Thyroid gland (tissue), 4 donors: ENCODE measurements at regions not wholly inside any gene's neighbourhood (a gene's known extent, or its start where the extent isn't known, plus 50 kb on each side); places are given as distances from the start of the nearest gene placed in this dataset.

Experiments used
- DNase-seq, 2 donors: peaks; one replicate each; pipeline ENCODE4 v3.0.0-alpha.2; 2019
- H3K27ac ChIP-seq, 3 donors: fragments of 200-600 bp; sonication (generic); 1 replicate in 2 of 3; 2 replicates in 1 of 3; pipeline ENCODE4 v1.5.1; 2016 to 2019; ENCODE audit warnings: mild to moderate bottlenecking in 1 of 3, moderate library complexity in 1 of 3
- H3K27me3 ChIP-seq: fragments of 200-600 bp; sonication (generic); one replicate; pipeline ENCODE4 v1.5.1; 2019
- H3K36me3 ChIP-seq, 2 donors: fragments of 200-600 bp; sonication (generic); one replicate each; pipeline ENCODE4 v1.5.1; 2016 to 2019
- H3K4me1 ChIP-seq, 2 donors: fragments of 200-600 bp; sonication (generic); one replicate each; pipeline ENCODE4 v1.5.1; 2017 to 2019
- H3K4me3 ChIP-seq, 3 donors: fragments of 200-600 bp; sonication (generic); replicated peaks in 1 of 3; 1 replicate in 2 of 3; 2 replicates in 1 of 3; pipeline ENCODE4 v1.5.1; 2016; ENCODE audit warnings: mild to moderate bottlenecking in 1 of 3
- H3K9me3 ChIP-seq: fragments of 200-600 bp; sonication (generic); one replicate; pipeline ENCODE4 v1.5.1; 2017
- CTCF ChIP-seq, 6 experiments: fragments of 200-600 bp in 3 of 6; fragments of 450-650 bp in 3 of 6; sonication (generic) in 3 of 6; IDR thresholded peaks; one replicate each; pipeline ENCODE4 v1.5.1; 2016 to 2019; ENCODE audit warnings: antibody characterized with exemption in 6 of 6, mild to moderate bottlenecking in 2 of 6, inconsistent platforms in 1 of 6, moderate library complexity in 1 of 6
- POLR2A ChIP-seq, 2 donors: fragments of 450-650 bp; IDR thresholded peaks; one replicate each; pipeline ENCODE4 v1.6.1; 2017; ENCODE audit warnings: antibody characterized with exemption in 2 of 2, mild to moderate bottlenecking in 2 of 2, moderate library complexity in 1 of 2
- WGBS, 2 donors: methylation state at CpG; one replicate each; pipeline ENCODE4 v1.1.5; 2017; 5-methylcytosine and 5-hydroxymethylcytosine counted together
- intact Hi-C: fragments of 100-400 bp; cut with DNase I; formaldehyde crosslinking; loops from one replicate; pipeline ENCODE4 v1.15.1; 2023

GRCh38 chr10:30178356-30178964 is 119.1 kb upstream of the JCAD start:
- DNase-seq = no peak
- intact Hi-C loops = no loop called here
- H3K4me1 ChIP-seq = peaks cover 0 to 5% of the 10 kb centered on the region in 2 donors
- 76 to 78% methylated on average over 8 of the region's 8 CpGs for WGBS, 2 donors
- no peak for TF ChIP-seq CTCF (IDR thresholded peaks at IDR 0.05)
- TF ChIP-seq POLR2A (IDR thresholded peaks at IDR 0.05) = no peak
- H3K9me3 ChIP-seq = no peaks in the 10 kb centered on the region
- no peak overlapping the region for H3K27ac ChIP-seq
- H3K27me3 ChIP-seq = no peaks in the 10 kb centered on the region
- no peaks in the 10 kb centered on the region for H3K36me3 ChIP-seq
- no peak overlapping the region for H3K4me3 ChIP-seq

- H3K36me3 ChIP-seq = no peaks in the 10 kb centered on the region
- no peak overlapping the region for H3K27ac ChIP-seq
- WGBS, 2 donors = 82% methylated on average over 10 of the region's 10 CpGs
- H3K27me3 ChIP-seq = no peaks in the 10 kb centered on the region
- no peak for DNase-seq
- no peaks in the 10 kb centered on the region for H3K4me1 ChIP-seq
- no peaks in the 10 kb centered on the region for H3K9me3 ChIP-seq
- intact Hi-C loops = no loop called here
- TF ChIP-seq CTCF (IDR thresholded peaks at IDR 0.05) = no peak
- no peak for TF ChIP-seq POLR2A (IDR thresholded peaks at IDR 0.05)
- H3K4me3 ChIP-seq = no peak overlapping the region
These were observed 117.6 kb upstream of the JCAD start for GRCh38 chr10:30176776-30177533.

- no peak for DNase-seq
- Histone ChIP-seq H3K36me3 (no peaks in the 10 kb centered on the region), H3K27me3 (no peaks in the 10 kb centered on the region), H3K4me1 (no peaks in the 10 kb centered on the region), H3K4me3 (no peak overlapping the region), H3K9me3 (no peaks in the 10 kb centered on the region), H3K27ac (no peak overlapping the region)
- intact Hi-C loops = no loop called here
- WGBS, 2 donors = 92 to 93% methylated on average over 9 of the region's 9 CpGs
- TF ChIP-seq POLR2A (IDR thresholded peaks at IDR 0.05) (no peak), CTCF (IDR thresholded peaks at IDR 0.05) (no peak)
These were observed 116.8 kb upstream of the JCAD start for GRCh38 chr10:30176182-30176581.

- intact Hi-C loops = no loop called here
These were observed 113.3 kb upstream of the JCAD start for GRCh38 chr10:30172673-30173072.

More at GRCh38 chr10:30172673-30173072, 113.3 kb upstream of the JCAD start:
- no peaks in the 10 kb centered on the region for H3K4me1 ChIP-seq
- H3K36me3 ChIP-seq = no peaks in the 10 kb centered on the region
- no peak for DNase-seq
- TF ChIP-seq CTCF (IDR thresholded peaks at IDR 0.05) = no peak
- TF ChIP-seq POLR2A (IDR thresholded peaks at IDR 0.05) = no peak
- no peak overlapping the region for H3K4me3 ChIP-seq
- no peaks in the 10 kb centered on the region for H3K9me3 ChIP-seq
- 80 to 92% methylated on average over 7 of the region's 7 CpGs for WGBS, 2 donors
- no peak overlapping the region for H3K27ac ChIP-seq
- no peaks in the 10 kb centered on the region for H3K27me3 ChIP-seq
